Breast epithelium (tissue), 4 donors: ENCODE measurements at regions not wholly inside any gene's neighbourhood (a gene's known extent, or its start where the extent isn't known, plus 50 kb on each side); places are given as distances from the start of the nearest gene placed in this dataset.

Source experiments
- DNase-seq, 2 donors: peaks; one replicate each; pipeline ENCODE4 v3.0.0-alpha.2; 2019; ENCODE audit warnings: low spot score in 2 of 2
- H3K27ac ChIP-seq, 2 donors: fragments of 200-600 bp; sonication (generic) in 1 of 2; one replicate each; pipeline ENCODE4 v1.5.1; 2016 to 2019; ENCODE audit warnings: mild to moderate bottlenecking in 1 of 2
- H3K27me3 ChIP-seq, 2 donors: fragments of 200-600 bp; sonication (generic) in 1 of 2; one replicate each; pipeline versions ENCODE4 v1.5.1 to v1.6.0; 2017 to 2019; ENCODE audit warnings: control low read depth in 1 of 2, mild to moderate bottlenecking in 1 of 2
- H3K36me3 ChIP-seq: fragments of 200-600 bp; one replicate; pipeline ENCODE4 v1.5.1; 2019
- H3K4me1 ChIP-seq, 2 donors: fragments of 200-600 bp; sonication (generic); one replicate each; pipeline ENCODE4 v1.5.1; 2016 to 2019; ENCODE audit warnings: control low read depth in 1 of 2
- H3K4me3 ChIP-seq, 3 donors: fragments of 200-600 bp; sonication (generic); 1 replicate in 2 of 3; 2 replicates in 1 of 3; pipeline ENCODE4 v1.5.1; 2016 to 2019; ENCODE audit warnings: mild to moderate bottlenecking in 3 of 3, moderate library complexity in 2 of 3
- H3K9me3 ChIP-seq, 2 donors: fragments of 200-600 bp; sonication (generic) in 1 of 2; one replicate each; pipeline ENCODE4 v1.5.1; 2016 to 2019; ENCODE audit warnings: control low read depth in 1 of 2
- POLR2A ChIP-seq: fragments of 450-650 bp; IDR thresholded peaks from one replicate; pipeline ENCODE4 v1.6.1; 2016; ENCODE audit warnings: antibody characterized with exemption, mild to moderate bottlenecking, moderate library complexity
- POLR2AphosphoS5 ChIP-seq, 3 donors: sonication (generic); formaldehyde crosslinking; IDR thresholded peaks; one replicate each; pipeline ENCODE4 v1.6.1; 2017; ENCODE audit warnings: antibody characterized with exemption in 3 of 3
- intact Hi-C: fragments of 100-400 bp; cut with DNase I; formaldehyde crosslinking; loops from one replicate; pipeline ENCODE4 v1.15.1; 2023; ENCODE audit warnings: low total_unique reads
- TF ChIP-seq, protein P1 (sequence below), 3 donors: fragments of 450-650 bp; IDR thresholded peaks; one replicate each; pipeline ENCODE4 v1.5.1; 2016 to 2017; ENCODE audit warnings: antibody characterized with exemption in 3 of 3, mild to moderate bottlenecking in 3 of 3, moderate library complexity in 3 of 3

DNA sequence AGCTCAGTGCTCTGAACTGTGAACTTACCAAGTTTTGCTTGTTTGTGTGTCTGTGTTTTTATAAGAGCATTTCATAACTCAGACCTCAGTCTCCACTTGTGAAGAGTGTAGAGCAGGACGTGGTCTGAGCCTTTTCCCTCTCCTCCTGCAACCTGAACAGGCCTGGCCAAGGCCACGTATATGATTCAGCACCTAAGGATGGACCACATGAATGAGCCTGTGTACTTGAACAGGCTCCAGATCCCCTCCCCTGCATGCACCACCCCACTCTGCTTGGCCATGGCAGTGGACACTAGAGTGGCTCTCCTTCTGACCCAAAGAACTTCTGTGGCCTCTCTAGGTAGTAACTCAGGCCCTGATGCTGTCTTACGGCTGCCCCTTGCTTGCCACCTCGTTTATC lies 125.9 kb upstream of the FSTL4 start:
- Histone ChIP-seq H3K36me3 (no peaks in the 10 kb centered on the region), H3K4me3 (no peak overlapping the region), H3K27me3 (no peaks in the 10 kb centered on the region), H3K4me1 (no peaks in the 10 kb centered on the region), H3K27ac (no peak overlapping the region), H3K9me3 (no peaks in the 10 kb centered on the region)
- DNase-seq, result no peak
- intact Hi-C loops, result no loop called here
- TF ChIP-seq, protein P1, sequence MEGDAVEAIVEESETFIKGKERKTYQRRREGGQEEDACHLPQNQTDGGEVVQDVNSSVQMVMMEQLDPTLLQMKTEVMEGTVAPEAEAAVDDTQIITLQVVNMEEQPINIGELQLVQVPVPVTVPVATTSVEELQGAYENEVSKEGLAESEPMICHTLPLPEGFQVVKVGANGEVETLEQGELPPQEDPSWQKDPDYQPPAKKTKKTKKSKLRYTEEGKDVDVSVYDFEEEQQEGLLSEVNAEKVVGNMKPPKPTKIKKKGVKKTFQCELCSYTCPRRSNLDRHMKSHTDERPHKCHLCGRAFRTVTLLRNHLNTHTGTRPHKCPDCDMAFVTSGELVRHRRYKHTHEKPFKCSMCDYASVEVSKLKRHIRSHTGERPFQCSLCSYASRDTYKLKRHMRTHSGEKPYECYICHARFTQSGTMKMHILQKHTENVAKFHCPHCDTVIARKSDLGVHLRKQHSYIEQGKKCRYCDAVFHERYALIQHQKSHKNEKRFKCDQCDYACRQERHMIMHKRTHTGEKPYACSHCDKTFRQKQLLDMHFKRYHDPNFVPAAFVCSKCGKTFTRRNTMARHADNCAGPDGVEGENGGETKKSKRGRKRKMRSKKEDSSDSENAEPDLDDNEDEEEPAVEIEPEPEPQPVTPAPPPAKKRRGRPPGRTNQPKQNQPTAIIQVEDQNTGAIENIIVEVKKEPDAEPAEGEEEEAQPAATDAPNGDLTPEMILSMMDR (IDR thresholded peaks at IDR 0.05), result no peak
- TF ChIP-seq POLR2A (no peak), POLR2AphosphoS5 (IDR thresholded peaks at IDR 0.05) (no peak)

DNA sequence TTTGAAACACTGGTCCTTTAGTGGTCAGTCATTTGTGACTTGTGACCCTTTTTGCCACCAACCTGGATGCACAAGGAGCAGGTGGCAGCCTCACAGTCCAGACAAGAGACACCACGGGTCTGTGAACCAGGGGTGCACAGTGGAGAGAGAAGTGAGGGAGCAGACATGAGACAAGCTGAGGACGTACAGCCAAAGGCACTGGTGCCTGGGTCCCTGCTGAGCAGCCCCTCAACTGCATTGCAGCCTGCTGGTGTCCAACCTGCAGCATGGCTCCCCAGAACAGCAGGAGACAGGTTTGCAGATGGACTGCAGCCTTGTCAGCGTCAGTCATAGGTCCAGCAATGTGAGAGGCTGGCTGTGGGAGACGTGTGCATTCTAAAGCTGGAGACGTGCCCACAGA lies 124.2 kb upstream of the FSTL4 start:
- TF ChIP-seq POLR2AphosphoS5 (IDR thresholded peaks at IDR 0.05), result no peak
- TF ChIP-seq, protein P1 (IDR thresholded peaks at IDR 0.05), result no peak
- no peak for TF ChIP-seq POLR2A
- Histone ChIP-seq H3K4me1 (no peaks in the 10 kb centered on the region), H3K9me3 (no peaks in the 10 kb centered on the region), H3K27me3 (no peaks in the 10 kb centered on the region), H3K4me3 (no peak overlapping the region), H3K27ac (no peak overlapping the region), H3K36me3 (no peaks in the 10 kb centered on the region)
- DNase-seq, result no peak
- intact Hi-C loops, result no loop called here

DNA sequence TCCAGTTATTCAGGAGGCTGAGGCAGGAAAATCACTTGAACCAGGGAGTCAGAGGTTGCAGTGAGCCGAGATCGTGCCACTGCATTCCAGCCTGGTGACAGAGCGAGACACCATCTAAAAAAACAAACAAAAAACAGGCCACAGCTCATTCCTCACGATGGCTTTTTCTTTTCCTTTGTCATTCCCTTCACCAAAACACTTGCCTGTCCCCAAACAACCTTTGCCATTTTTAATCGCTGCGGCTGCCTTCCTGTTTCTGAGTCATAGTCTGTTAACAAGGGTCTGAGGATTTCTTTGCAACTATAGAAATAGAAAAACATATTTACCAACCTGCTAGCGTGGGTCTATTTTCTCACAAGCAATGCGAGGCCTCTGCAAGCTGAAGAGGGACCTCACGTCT lies 123.0 kb upstream of the FSTL4 start:
- H3K4me1 ChIP-seq, result no peaks in the 10 kb centered on the region
- TF ChIP-seq, protein P1 (IDR thresholded peaks at IDR 0.05), result no peak
- TF ChIP-seq POLR2A, result no peak
- no peak for TF ChIP-seq POLR2AphosphoS5 (IDR thresholded peaks at IDR 0.05)
- H3K27me3 ChIP-seq, result no peaks in the 10 kb centered on the region
- H3K27ac ChIP-seq, result no peak overlapping the region
- intact Hi-C loops, result no loop called here
- no peak overlapping the region for H3K4me3 ChIP-seq
- no peak for DNase-seq
- no peaks in the 10 kb centered on the region for H3K9me3 ChIP-seq
- no peaks in the 10 kb centered on the region for H3K36me3 ChIP-seq

DNA sequence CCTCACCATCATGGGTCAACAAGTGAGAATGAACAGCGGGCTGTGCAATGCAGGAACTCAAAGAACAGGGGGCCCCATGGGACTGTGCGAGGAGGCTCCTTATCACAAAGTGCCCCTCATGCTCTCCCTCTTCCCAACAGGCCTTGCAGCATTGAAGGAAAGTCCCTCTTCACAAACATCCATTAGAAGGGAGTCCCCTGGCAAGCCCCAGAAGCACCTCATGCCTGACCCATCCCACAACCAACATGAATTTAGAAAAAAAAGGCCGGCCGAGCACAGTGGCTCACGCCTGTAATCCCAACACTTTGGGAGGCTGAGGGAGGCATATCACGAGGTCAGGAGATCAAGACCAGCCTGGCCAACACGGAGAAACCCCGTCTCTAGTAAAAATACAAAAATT lies 122.6 kb upstream of the FSTL4 start:
- Histone ChIP-seq H3K27ac (no peak overlapping the region), H3K36me3 (no peaks in the 10 kb centered on the region), H3K4me3 (no peak overlapping the region), H3K9me3 (no peaks in the 10 kb centered on the region), H3K27me3 (no peaks in the 10 kb centered on the region), H3K4me1 (no peaks in the 10 kb centered on the region)
- no peak for DNase-seq
- intact Hi-C loops, result no loop called here
- TF ChIP-seq, protein P1 (IDR thresholded peaks at IDR 0.05), result no peak
- TF ChIP-seq POLR2A (no peak), POLR2AphosphoS5 (IDR thresholded peaks at IDR 0.05) (no peak)

DNA sequence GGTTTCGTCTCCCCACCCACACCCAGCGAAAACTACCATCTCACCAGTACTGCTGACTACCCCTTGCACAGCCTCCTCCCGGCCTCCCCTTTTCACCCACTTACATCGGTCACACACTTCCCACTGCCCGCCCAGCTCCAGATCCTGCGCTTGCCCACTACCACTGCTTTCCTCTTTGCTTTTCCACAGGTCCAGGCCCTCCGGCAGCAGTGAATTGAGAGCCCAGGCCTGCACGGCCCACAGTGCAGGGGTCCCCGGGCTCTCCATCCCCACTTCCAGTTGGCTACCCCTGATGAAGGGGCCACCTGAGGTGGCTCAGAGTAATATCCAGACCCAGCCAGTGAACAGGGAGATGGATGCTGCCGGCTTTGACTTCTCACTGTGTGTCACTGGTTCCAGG lies 120.2 kb upstream of the FSTL4 start:
- no peaks in the 10 kb centered on the region for H3K4me1 ChIP-seq
- H3K27me3 ChIP-seq, result no peaks in the 10 kb centered on the region
- H3K36me3 ChIP-seq, result no peaks in the 10 kb centered on the region
- TF ChIP-seq, protein P1 (IDR thresholded peaks at IDR 0.05), result no peak
- TF ChIP-seq POLR2A, result no peak
- TF ChIP-seq POLR2AphosphoS5 (IDR thresholded peaks at IDR 0.05), result no peak
- no peak for DNase-seq
- no peak overlapping the region for H3K4me3 ChIP-seq
- no peaks in the 10 kb centered on the region for H3K9me3 ChIP-seq
- H3K27ac ChIP-seq, result no peak overlapping the region
- intact Hi-C loops, result no loop called here
